ENCODE measurements at regions not wholly inside any gene's neighbourhood (a gene's known extent, or its start where the extent isn't known, plus 50 kb on each side); places are given as distances from the start of the nearest gene placed in this dataset.

GRCh38 chr15:46326173-46326572 is 691.3 kb downstream of the SQOR start:
- no peak for DNase-seq

GRCh38 chr15:46328821-46329220 is 694.0 kb downstream of the SQOR start:
- no peak for DNase-seq

DNA sequence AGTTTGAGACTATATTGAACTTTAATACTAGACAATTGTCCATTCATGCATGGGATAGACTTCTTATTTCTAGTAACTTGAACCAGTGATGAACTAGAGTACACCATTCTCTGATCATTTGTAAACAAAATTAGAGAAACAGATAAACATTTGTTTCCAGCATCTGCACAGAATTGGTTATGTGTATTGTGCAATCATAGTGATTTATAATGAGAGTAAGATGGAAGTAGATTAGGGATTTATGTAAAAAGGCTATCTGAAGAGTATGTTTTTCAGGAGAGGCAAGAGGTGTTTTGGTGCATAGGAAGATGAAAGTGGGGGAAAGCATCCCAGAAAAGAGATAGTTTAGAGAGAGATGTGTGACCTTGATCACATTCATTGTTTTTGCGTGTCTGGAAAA is 695.0 kb downstream of the SQOR start:
- DNase-seq: no peak

DNA sequence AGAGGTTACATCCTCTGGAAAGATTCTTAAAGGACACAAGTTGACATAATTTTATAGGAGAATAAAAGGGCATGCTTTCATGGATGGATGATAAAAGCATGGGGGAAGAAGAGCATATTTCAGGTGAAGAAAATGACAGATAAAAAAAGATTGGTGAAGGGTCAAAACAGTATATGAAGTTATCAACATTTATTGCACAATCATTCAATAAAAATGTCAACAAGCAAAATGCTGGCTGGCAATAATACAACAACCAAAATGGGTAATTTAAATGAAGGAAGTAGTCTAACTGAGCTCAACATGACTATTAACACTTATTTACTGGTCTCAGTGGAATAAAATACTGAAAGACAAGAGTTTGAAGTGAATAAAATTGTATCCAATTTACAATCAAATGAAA is 696.7 kb downstream of the SQOR start:
- no peak for DNase-seq

DNA sequence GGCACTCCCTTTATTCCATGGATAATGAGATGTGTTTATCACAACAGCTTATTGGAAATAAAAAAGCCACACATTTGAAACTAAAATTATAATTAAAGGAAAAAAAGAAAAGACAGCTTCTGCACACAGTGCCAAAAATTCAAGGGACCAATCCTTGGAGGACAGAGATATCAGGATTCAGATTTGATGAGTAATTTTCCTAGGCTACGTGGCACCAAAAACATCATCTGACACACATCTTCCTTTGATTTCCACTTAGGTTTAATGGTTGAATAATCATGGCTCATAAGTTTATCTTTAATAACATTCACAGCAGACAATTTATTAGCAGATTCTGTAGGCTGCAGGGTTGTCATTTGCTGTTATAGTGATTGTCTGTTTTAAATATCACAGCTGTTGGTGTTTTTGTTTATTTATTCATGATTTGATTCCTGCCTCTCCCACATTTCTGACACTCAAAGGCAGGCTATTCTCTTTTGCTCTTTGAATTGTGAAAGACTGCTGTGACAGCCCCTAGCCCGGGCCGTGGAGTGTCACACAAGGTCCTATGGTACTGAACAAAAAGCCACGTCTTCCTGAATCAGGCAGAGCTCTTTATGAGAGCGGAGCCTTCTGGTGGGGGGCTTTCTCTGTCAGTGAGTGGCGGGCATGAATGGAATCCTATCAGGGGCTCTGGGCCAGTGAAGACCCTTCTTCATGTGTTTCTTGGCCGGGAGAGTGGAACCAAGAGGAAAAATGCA is 708.5 kb downstream of the SQOR start:
- DNase-seq: no peak

GRCh38 chr15:46344115-46344724 is 709.4 kb downstream of the SQOR start:
- DNase-seq: no peak

GRCh38 chr15:46344915-46345314 is 710.1 kb downstream of the SQOR start:
- DNase-seq: no peak

GRCh38 chr15:46354443-46354842 is 719.6 kb downstream of the SQOR start:
- DNase-seq: no peak

DNA sequence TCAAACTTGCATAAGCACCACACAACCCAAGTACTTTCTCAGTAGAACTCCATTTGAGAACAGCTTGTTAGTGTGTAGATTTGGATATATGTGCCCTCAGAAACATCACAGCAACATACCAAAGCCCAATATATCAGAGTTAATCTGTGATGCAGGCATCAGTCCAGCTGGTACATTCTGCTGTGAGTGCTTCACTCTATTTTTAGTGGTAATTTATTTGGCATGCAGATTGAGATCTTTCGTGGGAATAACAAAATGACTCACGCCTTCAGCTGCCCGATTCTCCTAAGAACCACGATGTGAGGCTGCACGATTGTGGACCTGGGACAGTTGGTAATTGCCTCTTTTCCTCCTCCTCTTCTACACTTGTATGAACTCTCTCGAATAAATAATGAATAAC is 730.7 kb downstream of the SQOR start:
- peak; percentile 59 for DNase-seq

- DNase-seq: no peak
Measured at GRCh38 chr15:46366360-46367007, 731.7 kb downstream of the SQOR start.

DNA sequence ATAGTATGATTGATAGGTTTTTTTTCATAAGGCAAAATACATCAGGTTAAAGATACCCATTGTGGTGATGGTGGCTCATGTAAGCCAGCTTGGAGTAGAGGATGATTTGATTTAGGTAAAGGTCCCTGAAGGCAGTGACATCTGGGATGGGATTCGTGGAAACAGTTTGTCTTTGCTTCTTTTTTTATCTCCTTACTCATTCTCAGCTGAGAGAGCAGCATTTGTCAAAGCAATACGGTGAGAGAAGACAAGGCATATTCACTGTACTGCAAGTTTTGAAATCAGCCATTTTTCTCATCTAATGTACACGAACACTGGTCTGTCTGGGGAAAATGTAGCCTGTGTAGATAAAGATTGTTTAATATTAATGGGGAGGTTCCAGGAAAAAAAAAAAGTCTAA is 749.1 kb downstream of the SQOR start:
- DNase-seq: no peak

DNA sequence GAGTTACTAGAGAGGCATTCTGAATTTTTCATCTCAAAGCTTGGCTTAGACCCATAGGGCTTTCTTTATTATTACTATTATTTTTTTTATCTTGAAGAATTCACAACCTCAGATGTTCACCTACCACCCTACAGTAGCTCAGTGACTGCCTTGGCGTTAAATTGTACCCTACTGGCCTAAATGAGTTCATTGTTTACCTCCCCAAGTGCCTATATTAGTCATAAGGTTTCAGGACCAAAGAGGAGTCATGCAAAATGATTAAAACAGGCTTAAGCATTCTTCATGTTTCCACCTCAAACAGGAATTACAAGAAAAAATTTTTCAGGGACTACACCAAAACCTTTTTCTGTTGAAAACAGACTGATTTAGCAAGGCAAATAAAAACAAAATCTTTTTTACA is 751.5 kb downstream of the SQOR start:
- DNase-seq: no peak

GRCh38 chr15:46389739-46390138 is 754.9 kb downstream of the SQOR start:
- no peak for DNase-seq

- no peak for DNase-seq
Measured at GRCh38 chr15:46394463-46394862, 759.6 kb downstream of the SQOR start.

DNA sequence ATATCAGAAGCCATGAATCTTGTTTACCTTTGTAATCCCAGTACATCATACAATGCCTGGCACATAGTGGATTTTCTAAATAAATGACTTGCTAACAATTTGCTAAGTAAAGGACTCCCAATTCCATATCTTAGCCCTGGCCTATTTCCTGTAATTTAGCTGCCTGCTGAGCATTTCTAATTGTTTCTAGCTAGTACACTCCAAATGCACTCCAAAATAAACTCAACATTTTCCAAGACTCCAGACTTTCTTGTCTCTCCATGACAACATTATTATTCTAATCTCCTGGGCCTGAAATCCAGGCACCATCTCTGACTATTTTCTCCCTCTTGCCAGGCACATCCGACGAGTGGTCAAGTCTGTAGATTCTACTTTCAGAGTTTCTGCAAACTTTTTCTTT is 773.5 kb downstream of the SQOR start:
- no peak for DNase-seq

DNA sequence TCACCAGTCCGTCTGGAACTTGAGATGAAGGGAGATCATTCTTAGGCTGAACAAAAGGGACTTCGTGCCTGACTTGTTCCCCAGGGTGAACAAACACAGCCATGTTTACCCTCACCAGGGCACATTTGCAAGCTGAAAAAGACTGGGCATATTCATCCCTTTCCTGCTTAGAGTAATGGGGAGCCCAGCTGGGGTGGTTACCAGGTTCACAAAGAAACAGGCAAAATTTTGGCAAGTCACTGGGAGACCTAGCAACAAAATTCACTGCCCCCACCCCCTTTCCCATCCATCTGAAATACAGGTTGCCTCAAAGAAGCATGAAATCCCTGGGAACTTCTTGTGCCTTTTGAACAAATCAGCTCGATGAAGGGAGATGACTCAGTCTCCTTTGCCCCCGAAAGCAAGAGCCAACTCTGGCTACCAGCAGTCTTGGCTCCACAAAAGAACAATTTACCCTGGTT is 775.0 kb downstream of the SQOR start:
- no peak for DNase-seq

DNA sequence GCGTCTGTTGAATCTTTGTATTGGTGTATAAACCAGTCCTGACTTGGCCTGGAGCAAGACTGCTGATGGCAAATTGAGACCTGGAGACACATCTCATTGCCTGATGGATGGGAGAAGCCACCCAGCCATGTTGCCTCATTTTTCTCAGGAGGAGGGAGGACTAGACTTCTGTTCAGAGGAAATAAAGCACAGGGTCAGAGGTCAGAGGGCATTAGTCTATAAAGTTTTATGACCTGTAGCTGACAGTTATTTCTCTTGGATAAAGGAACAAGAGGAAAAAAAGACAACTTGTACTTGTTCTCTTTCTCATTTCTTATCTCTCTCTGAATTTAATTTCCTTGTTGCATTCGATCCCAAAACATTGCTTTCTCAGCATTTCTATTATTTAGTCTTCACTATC is 775.9 kb downstream of the SQOR start:
- no peak for DNase-seq

DNA sequence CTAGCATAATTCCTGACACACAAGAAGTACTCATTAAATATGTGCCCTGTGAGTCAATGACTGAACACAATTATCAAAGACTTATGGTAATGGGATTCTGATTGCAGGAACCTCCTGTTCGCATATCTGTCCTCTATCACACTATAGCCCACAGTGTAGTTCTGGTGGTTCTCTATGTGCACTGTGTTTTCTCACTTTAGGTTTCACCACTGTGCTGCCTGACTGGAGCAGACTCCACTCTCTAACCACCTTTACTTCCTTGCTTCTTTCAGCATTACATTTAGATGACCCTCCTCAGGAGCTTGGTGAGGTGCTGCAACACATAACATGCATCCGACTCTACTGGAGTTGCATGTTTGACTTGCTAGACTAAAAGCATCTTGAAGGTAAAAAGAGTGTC is 777.1 kb downstream of the SQOR start:
- no peak for DNase-seq

- peak; percentile 92 for DNase-seq
Measured at GRCh38 chr15:46413799-46414198, 779.0 kb downstream of the SQOR start.

DNA sequence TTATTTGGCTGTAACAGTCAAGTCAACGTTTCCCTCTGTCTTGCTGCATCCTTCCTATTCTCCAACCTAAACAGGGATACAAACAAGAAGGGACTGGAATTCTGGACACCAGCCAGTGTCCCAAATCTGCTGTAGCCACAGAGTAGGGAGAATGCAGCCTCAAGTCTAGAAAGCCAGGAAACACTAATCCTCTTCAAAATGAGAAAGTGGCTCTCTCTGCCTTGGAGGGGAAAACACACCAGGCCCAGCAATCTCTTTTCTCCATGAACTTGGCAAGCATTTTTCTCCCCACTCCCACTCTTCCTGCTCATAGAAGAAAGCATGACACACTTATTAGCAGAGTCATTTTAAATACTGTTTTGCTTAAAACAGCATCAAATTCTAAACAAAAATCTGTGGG is 781.7 kb downstream of the SQOR start:
- DNase-seq: peak; percentile 32

DNA sequence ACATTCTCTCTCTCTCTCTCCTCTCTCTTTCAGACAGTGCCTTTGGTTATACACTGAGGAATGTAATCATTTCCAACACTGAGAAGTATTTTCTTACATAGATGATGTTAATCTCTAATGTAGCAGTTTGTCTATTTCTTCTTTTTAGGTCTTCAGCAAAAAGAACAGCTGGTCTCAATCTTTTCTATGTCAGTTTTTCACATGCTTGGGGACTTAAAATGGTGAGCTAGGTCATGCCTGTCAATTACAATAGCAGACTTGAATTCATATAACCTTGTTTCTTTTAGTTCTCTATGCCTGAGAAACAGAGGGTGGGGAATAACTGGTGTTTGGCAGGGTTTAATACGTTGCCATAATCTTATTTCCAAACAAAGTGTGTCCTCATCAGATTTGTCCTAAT is 786.2 kb downstream of the SQOR start:
- no peak for DNase-seq

- peak; percentile 80 for DNase-seq
Measured at GRCh38 chr15:46441294-46442062, 806.6 kb downstream of the SQOR start.

DNA sequence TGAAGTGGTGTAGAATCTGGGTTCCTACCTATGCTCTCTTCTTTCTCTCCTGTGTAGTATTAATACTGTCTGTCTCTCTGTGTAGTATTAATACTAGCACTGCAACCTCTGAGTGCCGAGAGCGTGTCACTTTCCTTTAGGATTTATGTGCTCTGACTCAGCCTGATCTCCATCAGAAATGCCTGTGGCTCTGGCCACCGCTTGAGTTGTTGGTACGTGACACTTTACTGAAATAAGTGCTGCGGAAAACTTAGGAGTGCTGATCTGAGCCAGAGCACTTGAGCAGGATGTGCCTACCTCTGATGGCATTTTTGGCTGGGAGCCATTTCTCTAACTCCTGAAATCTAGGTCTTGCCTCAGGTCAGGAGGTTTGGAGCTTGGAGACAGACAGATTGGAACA is 807.4 kb downstream of the SQOR start:
- DNase-seq: peak; percentile 77

Data from fibroblast of skin of abdomen (primary cell).